ENCODE measurements at regions not wholly inside any gene's neighbourhood (a gene's known extent, or its start where the extent isn't known, plus 50 kb on each side); places are given as distances from the start of the nearest gene placed in this dataset.
A peak's percentile ranks its signal among the peaks of the same experiment; 100 is the strongest.

DNA sequence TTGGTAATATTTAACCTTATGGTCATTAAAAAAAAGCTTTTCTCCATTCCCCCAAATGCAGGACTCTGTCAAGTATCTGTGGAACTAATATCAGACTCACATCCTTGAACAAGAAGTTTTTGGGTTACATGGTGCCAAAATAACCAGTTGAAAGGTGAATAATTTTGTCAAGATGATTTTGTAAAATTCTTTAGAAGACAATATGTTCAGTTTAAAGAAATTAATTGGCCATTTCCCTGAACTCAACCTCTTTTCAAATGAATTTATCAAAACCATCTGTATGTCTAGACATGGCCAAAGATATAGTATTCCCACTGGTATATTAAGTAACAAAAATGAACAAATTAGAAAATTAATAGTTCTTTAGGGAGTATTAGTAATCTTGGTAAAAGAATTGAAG is 280.5 kb downstream of the MBNL1 start:
- H3K9ac ChIP-seq (ENCODE audit: insufficient read depth in 1 of 2, low read depth in 2 of 2, low read length in 2 of 2): no peak overlapping the region

DNA sequence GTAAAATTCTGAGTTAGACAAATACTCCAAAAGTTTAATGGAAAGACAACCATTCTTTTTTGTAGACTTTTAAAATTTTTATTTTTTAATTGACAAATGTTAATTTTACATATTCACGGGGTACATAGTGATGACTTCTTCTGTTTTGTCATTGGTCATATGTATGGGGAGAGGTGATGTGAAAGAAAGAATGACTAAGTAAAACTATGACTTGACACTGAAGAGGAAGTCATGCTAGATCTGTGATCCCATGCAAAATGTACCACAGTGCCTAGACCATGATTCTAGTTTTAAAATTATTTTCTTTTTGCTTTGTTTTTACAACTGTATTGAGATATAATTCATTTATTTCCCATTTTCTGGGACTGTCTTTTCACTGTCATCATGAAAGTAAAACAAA is 281.6 kb downstream of the MBNL1 start:
- DNase-seq (ENCODE audit: extremely low read depth in 1 of 4, low spot score in 3 of 4): peak in 1 of 4 experiments; percentile 10
- Histone ChIP-seq H3K27me3 (ENCODE audit: control insufficient read depth in 2 of 2, insufficient read depth in 2 of 2, low read length in 2 of 2) (no peaks in the 10 kb centered on the region), H4K20me1 (replicated peaks; ENCODE audit: control insufficient read depth, insufficient read depth, low read length) (no peaks in the 10 kb centered on the region), H3K4me2 (ENCODE audit: insufficient read depth, low read length) (no peak overlapping the region), H3K9me3 (replicated peaks; ENCODE audit: control insufficient read depth, insufficient read depth, low read depth, low read length) (no peaks in the 10 kb centered on the region), H3K27ac (ENCODE audit: extremely low read depth, low read depth, low read length) (no peak overlapping the region), H3K9me1 (ENCODE audit: control insufficient read depth, insufficient read depth, low read length) (no peaks in the 10 kb centered on the region), H3K36me3 (ENCODE audit: control insufficient read depth, insufficient read depth, low read length) (no peaks in the 10 kb centered on the region), H2AFZ (ENCODE audit: low read depth, low read length) (peak overlapping the region; percentile 59; the same call in 1 of the 2 replicates), H3K9ac (ENCODE audit: insufficient read depth in 1 of 2, low read depth in 2 of 2, low read length in 2 of 2) (no peak overlapping the region), H3K79me2 (ENCODE audit: control insufficient read depth, insufficient read depth, low read length) (no peaks in the 10 kb centered on the region), H3K4me1 (replicated peaks in 1 of 2; ENCODE audit: control insufficient read depth in 2 of 2, insufficient read depth in 2 of 2, low read length in 2 of 2) (no peaks in the 10 kb centered on the region), H3K4me3 (no peak overlapping the region)
- POLR2A ChIA-PET: no interaction called here
- intact Hi-C loops (cut with micrococcal nuclease) (no loop called here), in situ Hi-C loops (cut with MboI) (no loop called here)
- BruUV-seq (replicated peaks): no TSS peak
- CTCF ChIA-PET (ENCODE audit: low intra/inter-chr PET ratio): no interaction called here
- 0 out of 3 replicates have a peak, but pooled peaks have one; percentile 39 for ATAC-seq
- no peak for FAIRE-seq
- WGBS (ENCODE audit: insufficient coverage, low coverage, missing lambda C conversion rate): 42% methylated on average over 1 of the region's 1 CpG
- TF ChIP-seq CBX8 (IDR thresholded peaks at IDR 0.05; ENCODE audit: borderline replicate concordance, extremely low read depth, low read depth, low read length, poor library complexity, severe bottlenecking) (no peak), HOXB6 (CRISPR knock-in tag; IDR thresholded peaks at IDR 0.05; ENCODE audit: borderline replicate concordance) (no peak), ZNF133 (CRISPR knock-in tag; IDR thresholded peaks at IDR 0.05) (no peak), ZNF316 (IDR thresholded peaks at IDR 0.05) (peak; percentile 17; the same call in 1 of the 2 replicates), BRD9 (IDR thresholded peaks at IDR 0.05; ENCODE audit: low read depth, partially characterized antibody) (no peak), NFE2 (IDR thresholded peaks at IDR 0.05; ENCODE audit: low read depth) (peak; percentile 53; the same call in 1 of the 2 replicates), ZNF695 (CRISPR knock-in tag; IDR thresholded peaks at IDR 0.05) (no peak), FOXA1 (IDR thresholded peaks at IDR 0.05; ENCODE audit: borderline replicate concordance) (no peak), MAZ (CRISPR knock-in tag; conservative IDR thresholded peaks at IDR 0.05 in 1 of 2, IDR thresholded peaks at IDR 0.05 in 1 of 2) (no peak)
- TF ChIP-seq, protein P1, sequence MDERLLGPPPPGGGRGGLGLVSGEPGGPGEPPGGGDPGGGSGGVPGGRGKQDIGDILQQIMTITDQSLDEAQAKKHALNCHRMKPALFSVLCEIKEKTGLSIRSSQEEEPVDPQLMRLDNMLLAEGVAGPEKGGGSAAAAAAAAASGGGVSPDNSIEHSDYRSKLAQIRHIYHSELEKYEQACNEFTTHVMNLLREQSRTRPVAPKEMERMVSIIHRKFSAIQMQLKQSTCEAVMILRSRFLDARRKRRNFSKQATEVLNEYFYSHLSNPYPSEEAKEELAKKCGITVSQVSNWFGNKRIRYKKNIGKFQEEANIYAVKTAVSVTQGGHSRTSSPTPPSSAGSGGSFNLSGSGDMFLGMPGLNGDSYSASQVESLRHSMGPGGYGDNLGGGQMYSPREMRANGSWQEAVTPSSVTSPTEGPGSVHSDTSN (CRISPR knock-in tag; IDR thresholded peaks at IDR 0.05; ENCODE audit: low read depth): no peak
- TF ChIP-seq, protein P1 (tag; conservative IDR thresholded peaks at IDR 0.05; ENCODE audit: low read depth): no peak
- TF ChIP-seq, protein P2, sequence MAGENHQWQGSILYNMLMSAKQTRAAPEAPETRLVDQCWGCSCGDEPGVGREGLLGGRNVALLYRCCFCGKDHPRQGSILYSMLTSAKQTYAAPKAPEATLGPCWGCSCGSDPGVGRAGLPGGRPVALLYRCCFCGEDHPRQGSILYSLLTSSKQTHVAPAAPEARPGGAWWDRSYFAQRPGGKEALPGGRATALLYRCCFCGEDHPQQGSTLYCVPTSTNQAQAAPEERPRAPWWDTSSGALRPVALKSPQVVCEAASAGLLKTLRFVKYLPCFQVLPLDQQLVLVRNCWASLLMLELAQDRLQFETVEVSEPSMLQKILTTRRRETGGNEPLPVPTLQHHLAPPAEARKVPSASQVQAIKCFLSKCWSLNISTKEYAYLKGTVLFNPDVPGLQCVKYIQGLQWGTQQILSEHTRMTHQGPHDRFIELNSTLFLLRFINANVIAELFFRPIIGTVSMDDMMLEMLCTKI (IDR thresholded peaks at IDR 0.05; ENCODE audit: partially characterized antibody): no peak

More for the DNA sequence above, 280.5 kb downstream of the MBNL1 start:
- H4K20me1 ChIP-seq (replicated peaks; ENCODE audit: control insufficient read depth, insufficient read depth, low read length): no peaks in the 10 kb centered on the region
- CTCF ChIA-PET (ENCODE audit: low intra/inter-chr PET ratio): no interaction called here
- H3K27ac ChIP-seq (ENCODE audit: extremely low read depth, low read depth, low read length): no peak overlapping the region
- no peaks in the 10 kb centered on the region for H3K9me1 ChIP-seq (ENCODE audit: control insufficient read depth, insufficient read depth, low read length)
- H2AFZ ChIP-seq (ENCODE audit: low read depth, low read length): no peak overlapping the region
- H3K4me1 ChIP-seq (replicated peaks in 1 of 2; ENCODE audit: control insufficient read depth in 2 of 2, insufficient read depth in 2 of 2, low read length in 2 of 2): no peaks in the 10 kb centered on the region
- BruUV-seq (replicated peaks): no TSS peak
- no peaks in the 10 kb centered on the region for H3K79me2 ChIP-seq (ENCODE audit: control insufficient read depth, insufficient read depth, low read length)
- in situ Hi-C loops (cut with MboI): no loop called here
- no peaks in the 10 kb centered on the region for H3K9me3 ChIP-seq (replicated peaks; ENCODE audit: control insufficient read depth, insufficient read depth, low read depth, low read length)
- FAIRE-seq: no peak
- TF ChIP-seq NR2C1 (IDR thresholded peaks at IDR 0.05) (no peak), NR2C1 (tag; IDR thresholded peaks at IDR 0.05) (no peak), BACH1 (tag; IDR thresholded peaks at IDR 0.05) (no peak), MEIS2 (IDR thresholded peaks at IDR 0.05; ENCODE audit: partially characterized antibody) (no peak), ZNF766 (CRISPR knock-in tag; conservative IDR thresholded peaks at IDR 0.05) (no peak)
- no peaks in the 10 kb centered on the region for H3K27me3 ChIP-seq (ENCODE audit: control insufficient read depth in 2 of 2, insufficient read depth in 2 of 2, low read length in 2 of 2)
- no peaks in the 10 kb centered on the region for H3K36me3 ChIP-seq (ENCODE audit: control insufficient read depth, insufficient read depth, low read length)
- POLR2A ChIA-PET: no interaction called here
- intact Hi-C loops (cut with micrococcal nuclease): no loop called here
- no peak for DNase-seq (ENCODE audit: extremely low read depth in 1 of 4, low spot score in 3 of 4)
- no peak overlapping the region for H3K4me3 ChIP-seq
- H3K4me2 ChIP-seq (ENCODE audit: insufficient read depth, low read length): no peak overlapping the region
- ATAC-seq: no peak

All from K562 (cell line).